ENCODE measurements at regions not wholly inside any gene's neighbourhood (a gene's known extent, or its start where the extent isn't known, plus 50 kb on each side); places are given as distances from the start of the nearest gene placed in this dataset.

GRCh38 chr6:14263881-14264424 is 146.4 kb downstream of the CD83 start:
- no peaks in the 10 kb centered on the region for H3K27me3 ChIP-seq (ENCODE audit: insufficient read depth)
- H3K4me2 ChIP-seq = no peak overlapping the region
- no peaks in the 10 kb centered on the region for H3F3A ChIP-seq (replicated peaks; ENCODE audit: insufficient read depth)
- DNase-seq = no peak
- no peaks in the 10 kb centered on the region for H3K9me2 ChIP-seq
- H3K4me3 ChIP-seq (ENCODE audit: low read depth in 2 of 2, low read length in 1 of 2) = no peak overlapping the region
- no peaks in the 10 kb centered on the region for H3K79me2 ChIP-seq (ENCODE audit: insufficient read depth)
- H3K4me1 ChIP-seq (ENCODE audit: control insufficient read depth in 1 of 2, insufficient read depth in 2 of 2, low read depth in 1 of 2, low read length in 1 of 2) = peaks cover 0 to under 1% of the 10 kb centered on the region in 2 experiments; a peak in 1 of 4 replicates
- H4K20me1 ChIP-seq (ENCODE audit: insufficient read depth) = no peaks in the 10 kb centered on the region
- ChIA-PET POLR2A (no interaction called here), CTCF (interaction anchor here (0.6 kb wide), 1 partner anchor 617 kb away, joined by 3 read pairs; no protein-coding TSS in a partner anchor)
- no peaks in the 10 kb centered on the region for H3K9me3 ChIP-seq
- no peak overlapping the region for H3K9ac ChIP-seq
- H2AFZ ChIP-seq (ENCODE audit: low read depth) = no peak overlapping the region
- TF ChIP-seq YY1 (IDR thresholded peaks at IDR 0.05; ENCODE audit: low read depth) = no peak
- no peak for TF ChIP-seq USF2 (IDR thresholded peaks at IDR 0.05; ENCODE audit: borderline replicate concordance, low read depth, low read length)
- TF ChIP-seq IRF3 (IDR thresholded peaks at IDR 0.05; ENCODE audit: low read depth, low read length) = no peak
- TF ChIP-seq ELF1 (IDR thresholded peaks at IDR 0.05) = no peak
- no peak for TF ChIP-seq USF1 (IDR thresholded peaks at IDR 0.05; ENCODE audit: borderline replicate concordance, low read depth)
- TF ChIP-seq FOXJ3 (CRISPR knock-in tag; IDR thresholded peaks at IDR 0.05) = no peak
- no peak for TF ChIP-seq TCF12 (IDR thresholded peaks at IDR 0.05)
- TF ChIP-seq EP300 (IDR thresholded peaks at IDR 0.05; ENCODE audit: borderline replicate concordance in 1 of 2, low read depth in 1 of 2, low read length in 1 of 2) = no peak
- no peak for TF ChIP-seq RCOR1 (IDR thresholded peaks at IDR 0.05; ENCODE audit: low read length)
- TF ChIP-seq FOXM1 (IDR thresholded peaks at IDR 0.05; ENCODE audit: low read depth) = no peak
- no peak overlapping the region for H3K27ac ChIP-seq (ENCODE audit: low read depth in 2 of 2, low read length in 1 of 2)
- no peaks in the 10 kb centered on the region for H3K36me3 ChIP-seq (replicated peaks in 1 of 2; ENCODE audit: control insufficient read depth in 1 of 2, insufficient read depth in 2 of 2, low read length in 1 of 2)
- WGBS (ENCODE audit: low lambda C conversion rate) = 11% methylated on average over 1 of the region's 1 CpG

GRCh38 chr6:14265049-14266021 is 147.8 kb downstream of the CD83 start:
- Histone ChIP-seq H3K27ac (ENCODE audit: low read depth in 2 of 2, low read length in 1 of 2) (no peak overlapping the region), H3K4me2 (no peak overlapping the region), H3K9me3 (no peaks in the 10 kb centered on the region), H3K9ac (no peak overlapping the region), H2AFZ (ENCODE audit: low read depth) (no peak overlapping the region), H3K4me3 (ENCODE audit: low read depth in 2 of 2, low read length in 1 of 2) (no peak overlapping the region), H3K79me2 (ENCODE audit: insufficient read depth) (no peaks in the 10 kb centered on the region), H3K36me3 (replicated peaks in 1 of 2; ENCODE audit: control insufficient read depth in 1 of 2, insufficient read depth in 2 of 2, low read length in 1 of 2) (no peaks in the 10 kb centered on the region), H3F3A (replicated peaks; ENCODE audit: insufficient read depth) (no peaks in the 10 kb centered on the region), H3K9me2 (no peaks in the 10 kb centered on the region), H3K27me3 (ENCODE audit: insufficient read depth) (no peaks in the 10 kb centered on the region), H3K4me1 (ENCODE audit: control insufficient read depth in 1 of 2, insufficient read depth in 2 of 2, low read depth in 1 of 2, low read length in 1 of 2) (no peaks in the 10 kb centered on the region), H4K20me1 (ENCODE audit: insufficient read depth) (no peaks in the 10 kb centered on the region)
- POLR2A ChIA-PET = no interaction called here
- no peak for DNase-seq
- TF ChIP-seq GABPA (IDR thresholded peaks at IDR 0.05; ENCODE audit: low read depth) (no peak), JUND (IDR thresholded peaks at IDR 0.05) (no peak), MXI1 (IDR thresholded peaks at IDR 0.05; ENCODE audit: low read depth, low read length) (no peak), FOXJ3 (CRISPR knock-in tag; IDR thresholded peaks at IDR 0.05) (no peak), EZH2phosphoT487 (IDR thresholded peaks at IDR 0.05; ENCODE audit: borderline replicate concordance, low read depth) (no peak), REST (IDR thresholded peaks at IDR 0.05; ENCODE audit: low read depth, low read length) (no peak), NRF1 (IDR thresholded peaks at IDR 0.05; ENCODE audit: low read depth, low read length) (no peak), IRF3 (IDR thresholded peaks at IDR 0.05; ENCODE audit: low read depth, low read length) (no peak), RCOR1 (IDR thresholded peaks at IDR 0.05; ENCODE audit: low read length) (no peak), FOSL2 (IDR thresholded peaks at IDR 0.05; ENCODE audit: borderline replicate concordance, low read depth) (no peak)
- CTCF ChIA-PET = interaction anchor here (0.6 kb wide), 1 partner anchor 239 kb away, joined by 3 read pairs; no protein-coding TSS in a partner anchor
- WGBS (ENCODE audit: low lambda C conversion rate) = 34% methylated on average over 5 of the region's 5 CpGs

Measured in SK-N-SH (cell line).